ENCODE measurements at regions not wholly inside any gene's neighbourhood (a gene's known extent, or its start where the extent isn't known, plus 50 kb on each side); places are given as distances from the start of the nearest gene placed in this dataset.
"Not testable (repeated sequence)": the region's sequence is repeated elsewhere in the genome, so short reads cannot be mapped to it uniquely, and the experiment has no call there.

DNA sequence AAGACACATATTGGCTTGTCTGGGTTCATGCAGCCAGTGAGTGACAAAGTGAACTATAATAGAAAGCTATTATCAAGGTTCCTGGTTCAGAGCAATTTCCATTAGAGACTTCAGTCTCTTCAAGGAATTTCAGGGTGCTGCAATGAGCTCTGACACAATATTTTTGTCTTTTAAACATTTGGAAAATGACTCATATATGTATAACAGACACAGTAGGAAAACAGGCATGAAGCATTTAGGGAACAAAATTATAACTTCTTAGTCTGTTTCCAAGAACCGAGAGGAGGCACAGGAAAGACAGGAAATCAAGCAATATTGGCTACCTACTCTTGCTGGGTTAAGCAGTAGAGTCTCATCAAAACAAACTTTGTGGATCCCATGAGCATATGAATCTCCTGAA is 170.4 kb downstream of the PTPRC start:
- no peak for DNase-seq

GRCh38 chr1:198811449-198811848 is 172.6 kb downstream of the PTPRC start:
- DNase-seq = no peak

DNA sequence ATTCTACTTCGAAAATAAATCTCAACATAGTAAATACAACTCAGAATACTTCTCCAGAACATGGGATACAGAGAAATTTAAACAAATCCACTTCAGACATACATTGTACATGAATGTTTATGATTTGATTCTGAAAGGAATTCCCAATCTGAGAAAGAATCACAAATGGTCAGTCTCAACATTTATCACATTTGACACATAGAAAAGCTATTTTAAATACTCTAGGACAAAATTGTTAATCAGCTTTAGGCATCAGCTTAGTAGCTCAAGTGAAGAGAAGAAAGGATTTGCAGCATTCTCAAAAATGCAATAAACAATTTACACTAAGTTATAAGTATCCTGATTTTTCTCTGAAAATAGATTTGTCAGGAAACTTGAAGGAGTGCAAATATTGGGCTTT is 184.8 kb downstream of the PTPRC start:
- DNase-seq = no peak

GRCh38 chr1:198825254-198825653 is 186.4 kb downstream of the PTPRC start:
- no peak for DNase-seq

DNA sequence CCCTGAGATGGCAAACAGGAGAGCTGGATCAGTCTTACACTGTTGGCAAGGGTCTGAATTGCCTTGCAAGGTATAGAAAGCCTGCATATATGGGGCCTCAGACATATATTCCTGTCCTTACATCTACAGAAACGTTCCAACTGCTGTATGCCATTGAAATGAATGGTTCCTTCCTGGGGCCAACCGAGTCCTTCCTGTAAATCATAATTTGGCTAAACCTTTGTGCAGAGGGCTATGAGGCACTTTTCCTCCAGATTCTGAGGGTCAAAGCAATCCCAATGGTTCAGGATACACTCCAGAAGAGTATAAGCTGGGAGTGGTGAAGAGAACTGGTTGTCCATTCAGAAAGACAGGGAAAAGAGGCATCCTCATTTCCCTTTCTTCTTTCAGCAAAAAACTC is 190.5 kb downstream of the PTPRC start:
- no peak for DNase-seq

DNA sequence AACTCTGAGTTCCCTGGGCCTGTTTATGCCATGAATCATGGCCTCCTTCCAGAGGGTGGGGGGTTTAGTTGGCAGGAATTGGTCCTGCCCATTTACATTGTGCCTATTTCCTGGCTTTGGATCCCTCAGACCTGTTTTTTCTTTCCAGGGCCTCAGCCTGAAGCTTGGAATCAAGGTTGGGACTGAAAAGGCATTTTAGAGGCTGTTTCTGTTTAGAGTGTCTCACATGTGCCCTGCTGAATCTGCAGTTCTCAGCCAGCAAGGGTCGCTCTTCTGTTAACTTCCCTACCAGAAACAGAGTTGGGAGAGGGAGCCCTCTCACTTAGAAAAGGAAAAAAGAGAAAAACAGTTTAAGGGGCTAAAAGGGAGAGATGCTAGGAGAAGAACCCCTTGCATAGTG is 191.1 kb downstream of the PTPRC start:
- DNase-seq = no peak

- no peak for DNase-seq
These were observed 191.6 kb downstream of the PTPRC start for GRCh38 chr1:198830412-198830811.

DNA sequence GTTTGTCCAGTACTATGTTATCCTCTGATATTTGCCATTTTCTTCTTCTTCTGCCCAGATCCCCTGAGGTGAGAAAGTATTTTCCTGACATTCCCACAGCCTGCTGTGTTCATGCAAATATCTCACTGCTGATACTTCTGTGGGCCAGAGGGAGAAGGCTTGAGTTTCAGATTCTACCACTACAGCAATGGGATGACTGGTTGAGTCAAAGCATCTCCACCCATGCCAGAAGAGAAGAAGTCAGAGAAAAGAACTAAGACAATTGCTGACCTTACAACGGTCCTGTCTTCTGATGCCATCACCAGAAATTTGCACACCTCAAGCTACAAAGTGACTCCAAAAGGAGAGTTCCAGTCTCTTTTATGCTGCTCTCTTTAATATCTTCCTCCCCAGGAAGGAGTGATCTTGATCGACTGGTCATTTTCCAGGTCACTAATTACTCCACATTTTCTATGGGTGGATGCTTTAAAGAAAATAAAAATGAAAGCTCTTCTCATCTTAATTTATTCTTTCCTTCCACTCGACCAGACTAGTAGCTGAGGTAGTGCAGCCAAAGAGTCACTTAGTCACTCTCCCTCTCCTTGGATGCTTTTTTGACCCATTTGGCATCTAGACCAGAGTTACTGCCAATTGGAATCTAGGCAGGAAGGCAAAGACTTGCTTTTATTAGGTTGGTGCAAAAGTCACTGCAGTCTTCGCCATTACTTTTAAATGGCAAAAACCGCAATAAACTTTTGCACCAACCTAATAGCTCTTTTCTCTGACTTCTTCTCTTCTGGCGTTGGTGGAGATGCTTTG is 195.1 kb downstream of the PTPRC start:
- no peak for DNase-seq

DNA sequence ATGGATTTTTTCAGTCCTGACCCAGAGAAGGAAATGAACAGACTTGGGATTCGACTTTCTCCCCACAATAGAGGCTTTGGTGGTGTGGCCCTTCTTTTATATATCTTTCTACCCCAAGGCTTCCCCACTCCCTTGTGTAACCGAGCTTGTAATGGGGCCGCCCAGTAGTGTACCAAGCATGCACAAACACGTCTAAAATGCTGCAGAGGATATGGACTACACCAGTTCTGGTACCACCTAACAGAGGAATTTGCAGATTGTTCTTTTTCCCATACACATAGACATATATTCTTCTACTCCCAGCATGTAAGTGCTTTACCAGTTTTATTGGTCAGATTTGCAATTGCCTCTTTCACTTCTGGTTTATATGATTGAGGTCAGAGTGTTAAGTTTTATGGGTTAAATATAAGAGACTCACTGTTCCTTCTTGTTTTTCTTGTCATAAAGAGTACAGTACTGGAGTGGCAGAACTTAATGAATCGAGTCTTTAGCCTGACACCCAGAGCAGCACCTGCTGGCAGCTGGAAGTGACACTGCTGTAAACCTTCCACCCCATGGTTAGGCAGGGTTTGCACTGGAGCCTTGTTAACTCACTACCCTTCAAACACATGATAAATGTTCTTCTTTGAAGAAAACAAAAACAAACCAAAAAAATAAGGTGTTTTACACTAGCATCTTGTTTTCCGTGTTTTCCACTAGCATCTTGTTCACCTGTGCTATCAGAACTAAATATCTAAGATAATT is 198.6 kb downstream of the PTPRC start:
- DNase-seq = no peak

DNA sequence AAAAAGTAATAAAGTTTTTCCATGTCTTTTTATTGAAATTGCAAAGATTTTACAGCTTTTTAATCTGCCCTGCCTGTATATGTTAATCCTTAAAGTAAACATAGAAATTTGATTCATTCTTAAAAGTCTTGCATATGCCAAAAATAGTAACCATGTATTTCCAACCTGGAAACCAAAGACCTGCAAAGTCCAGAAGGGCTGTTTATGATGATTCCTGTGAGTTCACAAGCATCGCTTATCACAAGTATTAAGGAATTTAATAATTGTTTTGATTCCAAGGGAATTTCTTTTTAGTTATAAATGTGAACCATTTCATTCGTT is 199.1 kb downstream of the PTPRC start:
- DNase-seq = no peak

- DNase-seq = no peak
These were observed 202.6 kb downstream of the PTPRC start for GRCh38 chr1:198841477-198841876.

DNA sequence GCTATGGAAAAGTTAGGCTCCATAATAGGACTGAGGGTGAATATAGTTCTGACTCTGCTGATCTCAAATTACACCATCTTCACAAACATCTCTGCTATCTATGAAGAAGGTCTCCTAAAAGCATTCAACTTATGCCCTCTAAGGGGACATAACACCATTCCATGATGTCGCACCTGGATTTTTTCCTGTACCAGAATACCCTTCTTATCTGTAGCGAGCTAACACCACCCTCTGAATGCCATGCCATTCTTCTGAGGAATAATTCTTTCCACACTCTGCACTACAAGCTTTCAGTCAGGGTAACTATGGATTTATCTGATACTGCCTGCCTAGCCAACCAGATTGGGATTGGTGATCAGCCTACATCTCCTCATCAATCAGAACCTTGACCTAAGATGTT is 203.8 kb downstream of the PTPRC start:
- no peak for DNase-seq

GRCh38 chr1:198845271-198845670 is 206.4 kb downstream of the PTPRC start:
- no peak for DNase-seq

- DNase-seq = no peak
These were observed 207.0 kb downstream of the PTPRC start for GRCh38 chr1:198845851-198846250.

DNA sequence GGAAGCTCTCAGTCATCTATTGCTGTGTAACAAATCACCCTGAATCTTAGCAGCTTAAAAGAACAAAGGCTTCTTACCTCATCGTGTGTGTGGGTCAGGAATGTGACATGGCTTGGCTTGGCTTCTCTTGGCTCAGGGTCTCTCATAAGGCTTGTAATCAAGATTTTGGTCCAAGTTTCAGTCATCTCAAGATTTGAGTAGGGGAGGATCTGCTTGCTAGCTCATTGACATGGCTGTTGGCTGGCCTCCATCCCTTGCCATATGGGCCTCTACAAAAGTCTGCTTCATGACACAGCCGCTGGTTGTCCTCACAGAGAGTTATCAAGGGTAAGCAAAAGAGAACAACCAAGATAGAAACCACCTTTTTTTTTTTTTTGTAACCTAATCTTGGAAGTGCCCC is 207.7 kb downstream of the PTPRC start:
- no peak for DNase-seq

GRCh38 chr1:198848206-198848605 is 209.4 kb downstream of the PTPRC start:
- DNase-seq = no peak

DNA sequence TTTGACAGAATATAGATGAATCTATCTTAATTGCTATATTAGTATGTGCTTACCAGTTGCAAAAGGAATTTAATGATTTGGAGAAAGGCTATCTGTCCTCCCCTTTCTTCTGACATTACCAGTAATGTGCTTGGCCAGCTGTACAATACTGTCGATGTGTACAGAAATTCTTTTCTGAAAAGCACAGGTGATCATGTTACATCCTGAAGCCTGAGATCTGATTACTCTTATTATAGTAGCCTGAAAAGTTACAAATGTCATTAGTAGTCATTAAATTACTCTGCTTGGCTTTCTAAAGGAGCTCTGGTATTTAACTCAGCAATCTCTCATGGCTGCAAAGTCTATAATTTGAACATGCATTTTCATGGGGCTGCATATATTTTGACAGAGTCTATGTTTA is 209.8 kb downstream of the PTPRC start:
- no peak for DNase-seq

DNA sequence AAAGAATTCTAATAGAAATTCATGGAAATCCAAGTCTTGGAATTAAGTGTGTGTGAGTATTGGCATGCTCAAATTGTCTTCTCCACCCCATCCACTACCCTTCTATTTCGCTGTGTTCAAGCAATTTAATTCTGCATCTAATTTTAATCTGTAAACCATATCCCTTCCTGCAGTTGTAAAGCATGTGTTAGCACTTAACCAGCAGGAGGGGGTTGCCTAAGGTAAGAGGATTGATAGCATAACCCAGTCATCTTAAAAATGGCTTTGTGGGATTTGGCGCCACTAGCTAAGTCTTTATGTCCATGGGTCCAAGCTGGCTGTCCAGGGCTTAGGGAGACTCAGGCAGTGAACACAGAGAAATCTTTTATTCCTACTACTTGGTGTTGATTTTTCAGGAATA is 210.3 kb downstream of the PTPRC start:
- DNase-seq = no peak

DNA sequence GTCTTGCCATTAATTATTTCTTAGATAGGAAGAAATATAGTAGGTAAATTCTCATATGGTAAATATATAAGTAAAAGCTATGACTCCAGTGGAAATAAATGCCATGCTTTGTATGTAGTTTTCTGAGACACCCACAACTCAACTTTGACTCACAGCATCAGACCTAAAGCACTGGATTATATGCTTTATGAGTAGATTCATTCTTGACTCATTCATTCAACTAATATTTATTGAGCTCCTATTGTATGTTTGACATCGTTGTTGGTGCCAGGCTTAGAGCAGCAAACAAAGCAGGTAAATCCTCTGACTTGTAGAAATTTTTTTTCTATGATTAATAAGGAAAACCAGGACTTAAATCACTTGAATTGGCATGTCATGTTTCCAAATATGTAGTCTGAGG is 211.4 kb downstream of the PTPRC start:
- no peak for DNase-seq

GRCh38 chr1:198850966-198851365 is 212.1 kb downstream of the PTPRC start:
- not testable (repeated sequence) for DNase-seq

DNA sequence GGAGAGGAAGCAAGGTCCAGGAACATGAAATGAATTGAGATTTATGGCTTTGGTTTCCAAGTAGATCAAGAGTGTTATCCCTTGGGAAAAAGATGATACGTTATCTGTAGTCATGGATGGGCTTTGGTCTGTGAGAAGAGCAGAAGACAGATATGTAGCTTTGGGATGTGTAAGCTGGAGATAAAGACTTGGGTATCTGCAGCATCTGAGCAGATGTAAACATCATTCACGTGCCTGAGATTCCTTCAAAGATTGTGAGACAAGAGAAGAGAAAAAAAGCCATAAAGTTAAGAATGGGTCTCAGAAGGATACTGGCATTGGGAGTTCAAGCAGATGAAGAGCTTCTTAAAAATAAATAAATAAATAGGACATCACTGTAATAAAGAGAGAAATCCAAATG is 217.8 kb downstream of the PTPRC start:
- no peak for DNase-seq

DNA sequence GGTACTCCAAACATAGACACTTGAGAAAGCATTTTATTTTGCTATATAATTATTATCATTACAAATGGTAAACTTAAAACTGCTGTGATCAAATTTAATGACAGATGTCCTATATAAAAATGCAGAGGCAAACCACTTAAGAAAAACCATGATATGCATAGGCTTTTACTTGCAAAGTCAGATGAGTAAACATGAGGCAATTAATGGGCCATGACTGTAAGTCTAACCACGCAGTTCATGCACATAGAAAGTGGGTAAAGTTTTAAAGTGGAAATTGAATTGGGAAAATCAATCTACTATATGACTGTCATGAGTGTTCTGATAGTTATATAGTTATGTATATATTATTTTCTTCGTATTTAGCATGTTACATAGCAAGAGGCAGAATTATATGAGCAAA is 219.2 kb downstream of the PTPRC start:
- DNase-seq = no peak

DNA sequence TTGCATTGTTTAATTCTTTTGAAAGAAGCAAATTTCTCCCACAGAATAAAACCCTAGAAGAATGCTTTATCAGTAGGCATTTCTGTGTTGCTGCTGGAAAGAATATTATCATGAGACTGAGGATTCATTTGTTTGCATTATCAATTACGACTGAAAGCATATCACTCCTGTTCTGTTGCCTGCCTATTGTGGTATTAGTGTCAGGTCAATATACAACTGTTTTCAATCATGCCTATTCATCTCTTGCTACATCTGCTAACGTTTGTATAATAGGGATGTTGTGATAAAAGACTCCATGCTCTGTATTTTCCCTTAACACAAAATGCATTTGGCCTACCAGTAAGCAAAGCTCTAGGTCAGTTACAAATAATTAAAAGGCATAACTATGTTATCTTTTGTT is 221.5 kb downstream of the PTPRC start:
- DNase-seq = no peak

DNA sequence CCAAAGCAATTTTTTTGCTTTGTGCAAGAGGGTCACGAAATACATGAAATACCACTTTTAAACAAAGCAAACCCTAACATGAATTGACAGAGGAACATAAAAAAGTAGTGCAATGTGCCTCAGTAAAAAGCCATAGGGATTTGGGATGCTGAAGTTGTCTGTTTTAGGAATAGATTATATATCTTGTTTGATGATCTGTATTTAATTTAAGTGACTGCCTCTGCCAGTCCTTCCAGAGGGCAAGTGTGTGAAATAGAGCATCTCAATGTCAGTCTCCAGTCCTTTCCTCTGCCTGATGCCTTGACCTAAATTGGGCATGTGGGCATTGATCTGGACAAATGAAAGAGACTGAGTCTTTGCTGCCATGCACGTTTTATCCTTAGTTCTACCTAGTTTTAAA is 222.8 kb downstream of the PTPRC start:
- DNase-seq = no peak

- no peak for DNase-seq
These were observed 225.9 kb downstream of the PTPRC start for GRCh38 chr1:198864695-198865094.

All from activated CD4-positive, CD25-positive, alpha-beta regulatory T cell (primary cell).